Trophoblast cell (in vitro differentiated cells and primary cell): ENCODE measurements at regions not wholly inside any gene's neighbourhood (a gene's known extent, or its start where the extent isn't known, plus 50 kb on each side); places are given as distances from the start of the nearest gene placed in this dataset.

Experiments used
- DNase-seq, 2 donors: peaks; one replicate each; pipeline ENCODE4 v3.0.0-alpha.2; 2016
- H2AFZ ChIP-seq: 2 replicates; pipeline ENCODE4 v1.6.1; 2013; ENCODE audit warnings: low read length, moderate library complexity, mild to moderate bottlenecking; ENCODE audit not compliant: insufficient read depth, poor library complexity
- H2AK5ac ChIP-seq: 2 replicates; pipeline ENCODE4 v1.6.1; 2013; ENCODE audit warnings: mild to moderate bottlenecking, low read length
- H2BK120ac ChIP-seq: 2 replicates; pipeline ENCODE4 v1.6.1; 2013; ENCODE audit warnings: low read length, mild to moderate bottlenecking, moderate library complexity; ENCODE audit not compliant: insufficient read depth, poor library complexity
- H2BK12ac ChIP-seq: 2 replicates; pipeline ENCODE4 v1.6.1; 2013; ENCODE audit warnings: mild to moderate bottlenecking, low read length, moderate library complexity
- H2BK5ac ChIP-seq: 2 replicates; pipeline ENCODE4 v1.6.1; 2013; ENCODE audit warnings: low read length, low read depth, moderate library complexity, mild to moderate bottlenecking; ENCODE audit not compliant: poor library complexity
- H3K14ac ChIP-seq: 2 replicates; pipeline ENCODE4 v1.6.1; 2013; ENCODE audit warnings: mild to moderate bottlenecking, low read length
- H3K18ac ChIP-seq: 2 replicates; pipeline ENCODE4 v1.6.1; 2013; ENCODE audit warnings: mild to moderate bottlenecking, low read length
- H3K23ac ChIP-seq: 2 replicates; pipeline ENCODE4 v1.6.1; 2013; ENCODE audit warnings: low read length
- H3K27ac ChIP-seq: 2 replicates; pipeline ENCODE4 v1.5.1; 2013; ENCODE audit warnings: low read depth, mild to moderate bottlenecking, inconsistent platforms, low read length, moderate library complexity
- H3K27me3 ChIP-seq: 2 replicates; pipeline ENCODE4 v1.6.1; 2013; ENCODE audit warnings: inconsistent platforms, mild to moderate bottlenecking, low read length, moderate library complexity; ENCODE audit not compliant: insufficient read depth
- H3K36me3 ChIP-seq, 2 experiments: 1 replicate in 1 of 2; 2 replicates in 1 of 2; pipeline ENCODE4 v1.6.1; 2013; ENCODE audit warnings: low read length in 2 of 2, mild to moderate bottlenecking in 2 of 2, moderate library complexity in 1 of 2; ENCODE audit not compliant: insufficient read depth in 2 of 2, control insufficient read depth in 1 of 2
- H3K4ac ChIP-seq: 2 replicates; pipeline ENCODE4 v1.6.1; 2013; ENCODE audit warnings: low read depth, mild to moderate bottlenecking, low read length, moderate library complexity
- H3K4me1 ChIP-seq, 2 experiments: 1 replicate in 1 of 2; 2 replicates in 1 of 2; pipeline ENCODE4 v1.6.1; 2013; ENCODE audit warnings: low read length in 2 of 2, mild to moderate bottlenecking in 2 of 2, moderate library complexity in 1 of 2; ENCODE audit not compliant: insufficient read depth in 2 of 2, control insufficient read depth in 1 of 2
- H3K4me2 ChIP-seq: 2 replicates; pipeline ENCODE4 v1.6.1; 2013; ENCODE audit warnings: inconsistent platforms, mild to moderate bottlenecking, low read length, moderate library complexity
- H3K4me3 ChIP-seq: 2 replicates; pipeline ENCODE4 v1.5.1; 2013; ENCODE audit warnings: mild to moderate bottlenecking, low read depth, low read length, inconsistent platforms
- H3K79me1 ChIP-seq: one replicate; pipeline ENCODE4 v1.6.1; 2013; ENCODE audit warnings: low read length
- H3K79me2 ChIP-seq: 2 replicates; pipeline ENCODE4 v1.6.1; 2013; ENCODE audit warnings: low read length, mild to moderate bottlenecking; ENCODE audit not compliant: control insufficient read depth, insufficient read depth, poor library complexity
- H3K9ac ChIP-seq: 2 replicates; pipeline ENCODE4 v1.6.1; 2013; ENCODE audit warnings: mild to moderate bottlenecking, low read length
- H3K9me3 ChIP-seq: 2 replicates; pipeline ENCODE4 v1.6.1; 2013; ENCODE audit warnings: low read depth, mild to moderate bottlenecking, control low read depth, inconsistent platforms, low read length; ENCODE audit not compliant: insufficient read depth
- H4K12ac ChIP-seq: 2 replicates; pipeline ENCODE4 v1.6.1; 2013; ENCODE audit warnings: low read depth, mild to moderate bottlenecking, low read length, moderate library complexity
- H4K8ac ChIP-seq: 2 replicates; pipeline ENCODE4 v1.6.1; 2013; ENCODE audit warnings: low read depth, mild to moderate bottlenecking, low read length, moderate library complexity
- H4K91ac ChIP-seq: one replicate; pipeline ENCODE4 v1.6.1; 2013; ENCODE audit warnings: low read depth, mild to moderate bottlenecking, low read length, moderate library complexity
- WGBS: extraction: QIAGEN DNeasy Blood & Tissue Kit; methylation state at CpG from one replicate; pipeline ENCODE4 v1.1.7; 2013; ENCODE audit warnings: missing lambda C conversion rate; ENCODE audit not compliant: insufficient read length, insufficient coverage; ENCODE audit errors: extremely low coverage; 5-methylcytosine and 5-hydroxymethylcytosine counted together

- no CpG with 5 or more reads among the region's 7 CpGs for WGBS
- no peak overlapping the region for H3K4ac ChIP-seq
- no peak overlapping the region for H3K23ac ChIP-seq
- no peak for DNase-seq
- H3K14ac ChIP-seq, result no peak overlapping the region
- H3K9ac ChIP-seq, result no peak overlapping the region
- no peaks in the 10 kb centered on the region for H3K79me2 ChIP-seq
- H2AFZ ChIP-seq, result no peak overlapping the region
- no peaks in the 10 kb centered on the region for H3K36me3 ChIP-seq
- H2AK5ac ChIP-seq, result no peak overlapping the region
- no peak overlapping the region for H3K18ac ChIP-seq
- no peaks in the 10 kb centered on the region for H3K27me3 ChIP-seq
- no peaks in the 10 kb centered on the region for H3K9me3 ChIP-seq
- H4K12ac ChIP-seq, result no peak overlapping the region
- H3K4me1 ChIP-seq, result peaks cover 0 to 6% of the 10 kb centered on the region in 2 experiments
- H4K8ac ChIP-seq, result no peak overlapping the region
- H4K91ac ChIP-seq, result no peak overlapping the region
- no peak overlapping the region for H2BK5ac ChIP-seq
- no peak overlapping the region for H3K27ac ChIP-seq
- no peaks in the 10 kb centered on the region for H3K79me1 ChIP-seq
- no peak overlapping the region for H3K4me2 ChIP-seq
- no peak overlapping the region for H2BK120ac ChIP-seq
- no peak overlapping the region for H3K4me3 ChIP-seq
- no peak overlapping the region for H2BK12ac ChIP-seq
Observed at GRCh38 chr2:136323935-136324334, 206.0 kb upstream of the CXCR4 start.

GRCh38 chr2:136323195-136323594 lies 205.2 kb upstream of the CXCR4 start:
- H2BK120ac ChIP-seq, result no peak overlapping the region
- H3K27ac ChIP-seq, result no peak overlapping the region
- no peak overlapping the region for H2BK12ac ChIP-seq
- H3K4ac ChIP-seq, result no peak overlapping the region
- H3K9me3 ChIP-seq, result no peaks in the 10 kb centered on the region
- no peaks in the 10 kb centered on the region for H3K36me3 ChIP-seq
- H3K79me2 ChIP-seq, result no peaks in the 10 kb centered on the region
- DNase-seq, result peak; percentile 77 to 87
- H3K9ac ChIP-seq, result no peak overlapping the region
- H2AK5ac ChIP-seq, result no peak overlapping the region
- H3K4me2 ChIP-seq, result no peak overlapping the region
- no peak overlapping the region for H3K4me3 ChIP-seq
- no CpG with 5 or more reads among the region's 3 CpGs for WGBS
- no peak overlapping the region for H4K91ac ChIP-seq
- H3K27me3 ChIP-seq, result no peaks in the 10 kb centered on the region
- H3K14ac ChIP-seq, result no peak overlapping the region
- no peaks in the 10 kb centered on the region for H3K79me1 ChIP-seq
- H4K12ac ChIP-seq, result no peak overlapping the region
- H4K8ac ChIP-seq, result no peak overlapping the region
- peaks cover 0 to 5% of the 10 kb centered on the region in 2 experiments for H3K4me1 ChIP-seq
- H2AFZ ChIP-seq, result no peak overlapping the region
- no peak overlapping the region for H3K23ac ChIP-seq
- H3K18ac ChIP-seq, result no peak overlapping the region
- H2BK5ac ChIP-seq, result no peak overlapping the region

GRCh38 chr2:136322428-136322827 lies 204.5 kb upstream of the CXCR4 start:
- H2AFZ ChIP-seq, result no peak overlapping the region
- no peak overlapping the region for H2BK12ac ChIP-seq
- no CpG with 5 or more reads among the region's 2 CpGs for WGBS
- no peak overlapping the region for H3K4me3 ChIP-seq
- no peaks in the 10 kb centered on the region for H3K79me2 ChIP-seq
- H4K12ac ChIP-seq, result no peak overlapping the region
- H3K4me1 ChIP-seq, result peaks cover 0 to 5% of the 10 kb centered on the region in 2 experiments
- no peak overlapping the region for H3K4me2 ChIP-seq
- H3K79me1 ChIP-seq, result no peaks in the 10 kb centered on the region
- no peak overlapping the region for H2BK5ac ChIP-seq
- H3K36me3 ChIP-seq, result no peaks in the 10 kb centered on the region
- H3K4ac ChIP-seq, result no peak overlapping the region
- no peak overlapping the region for H3K27ac ChIP-seq
- no peak overlapping the region for H4K91ac ChIP-seq
- no peak overlapping the region for H3K18ac ChIP-seq
- no peak overlapping the region for H2BK120ac ChIP-seq
- H3K27me3 ChIP-seq, result no peaks in the 10 kb centered on the region
- no peak for DNase-seq
- no peaks in the 10 kb centered on the region for H3K9me3 ChIP-seq
- no peak overlapping the region for H4K8ac ChIP-seq
- H3K23ac ChIP-seq, result no peak overlapping the region
- H2AK5ac ChIP-seq, result no peak overlapping the region
- H3K14ac ChIP-seq, result no peak overlapping the region
- no peak overlapping the region for H3K9ac ChIP-seq

GRCh38 chr2:136319651-136320050 lies 201.7 kb upstream of the CXCR4 start:
- Histone ChIP-seq H4K8ac (no peak overlapping the region), H3K36me3 (no peaks in the 10 kb centered on the region), H3K79me1 (no peaks in the 10 kb centered on the region), H3K14ac (no peak overlapping the region), H3K27ac (no peak overlapping the region), H3K4me3 (no peak overlapping the region), H3K23ac (no peak overlapping the region), H3K4ac (no peak overlapping the region), H3K9me3 (no peaks in the 10 kb centered on the region), H3K4me2 (no peak overlapping the region), H2BK5ac (no peak overlapping the region), H3K27me3 (no peaks in the 10 kb centered on the region), H2BK120ac (no peak overlapping the region), H3K18ac (no peak overlapping the region), H3K79me2 (no peaks in the 10 kb centered on the region), H2AK5ac (no peak overlapping the region), H3K4me1 (peaks cover 0 to 5% of the 10 kb centered on the region in 2 experiments), H3K9ac (no peak overlapping the region), H2BK12ac (no peak overlapping the region), H4K91ac (no peak overlapping the region), H4K12ac (no peak overlapping the region), H2AFZ (no peak overlapping the region)
- WGBS, result no CpG with 5 or more reads among the region's 11 CpGs
- no peak for DNase-seq
